Loucy (cell line): ENCODE measurements at regions not wholly inside any gene's neighbourhood (a gene's known extent, or its start where the extent isn't known, plus 50 kb on each side); places are given as distances from the start of the nearest gene placed in this dataset.

Experiments
- EZH2phosphoT487 ChIP-seq: fragments of 200-600 bp; IDR thresholded peaks from 2 replicates; pipeline ENCODE4 v1.6.1; 2018; ENCODE audit warnings: antibody characterized with exemption, mild to moderate bottlenecking, moderate library complexity, borderline replicate concordance
- TF ChIP-seq, protein P1 (sequence below): fragments of 200-600 bp; sonication (generic); conservative IDR thresholded peaks from 2 replicates; pipeline ENCODE4 v1.5.1; 2014; ENCODE audit warnings: mild to moderate bottlenecking, antibody characterized with exemption, low read length

DNA sequence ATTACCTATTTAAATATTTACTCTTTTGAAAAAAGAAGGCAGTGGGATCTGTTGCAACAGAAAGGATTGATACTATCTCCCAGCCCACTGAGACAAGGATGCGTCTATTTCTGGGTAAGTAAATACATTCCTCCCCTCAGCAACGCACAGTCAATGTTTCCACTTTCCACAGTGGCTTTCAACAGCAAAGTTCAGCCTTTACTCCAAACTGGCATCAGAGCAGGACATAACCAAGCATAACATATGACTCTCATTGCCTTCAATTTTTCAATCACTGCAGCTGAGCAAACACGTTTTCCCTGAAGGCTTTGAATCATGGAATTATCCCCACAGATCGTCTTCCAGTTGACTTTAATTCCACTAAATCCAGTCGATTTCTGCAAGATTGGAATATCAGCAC is 160.3 kb upstream of the FRG1 start:
- TF ChIP-seq, protein P1, sequence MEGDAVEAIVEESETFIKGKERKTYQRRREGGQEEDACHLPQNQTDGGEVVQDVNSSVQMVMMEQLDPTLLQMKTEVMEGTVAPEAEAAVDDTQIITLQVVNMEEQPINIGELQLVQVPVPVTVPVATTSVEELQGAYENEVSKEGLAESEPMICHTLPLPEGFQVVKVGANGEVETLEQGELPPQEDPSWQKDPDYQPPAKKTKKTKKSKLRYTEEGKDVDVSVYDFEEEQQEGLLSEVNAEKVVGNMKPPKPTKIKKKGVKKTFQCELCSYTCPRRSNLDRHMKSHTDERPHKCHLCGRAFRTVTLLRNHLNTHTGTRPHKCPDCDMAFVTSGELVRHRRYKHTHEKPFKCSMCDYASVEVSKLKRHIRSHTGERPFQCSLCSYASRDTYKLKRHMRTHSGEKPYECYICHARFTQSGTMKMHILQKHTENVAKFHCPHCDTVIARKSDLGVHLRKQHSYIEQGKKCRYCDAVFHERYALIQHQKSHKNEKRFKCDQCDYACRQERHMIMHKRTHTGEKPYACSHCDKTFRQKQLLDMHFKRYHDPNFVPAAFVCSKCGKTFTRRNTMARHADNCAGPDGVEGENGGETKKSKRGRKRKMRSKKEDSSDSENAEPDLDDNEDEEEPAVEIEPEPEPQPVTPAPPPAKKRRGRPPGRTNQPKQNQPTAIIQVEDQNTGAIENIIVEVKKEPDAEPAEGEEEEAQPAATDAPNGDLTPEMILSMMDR: no peak
- TF ChIP-seq EZH2phosphoT487: no peak
